ENCODE measurements at regions not wholly inside any gene's neighbourhood (a gene's known extent, or its start where the extent isn't known, plus 50 kb on each side); places are given as distances from the start of the nearest gene placed in this dataset.
"Not testable (repeated sequence)": the region's sequence is repeated elsewhere in the genome, so short reads cannot be mapped to it uniquely, and the experiment has no call there.

GRCh38 chr12:105464406-105464805 lies 133.9 kb downstream of the C12orf75 start:
- Mint-ChIP-seq H3K4me3 (no peak overlapping the region), H3K9me3 (no peaks in the 10 kb centered on the region), H3K27me3 (peaks cover 2% of the 10 kb centered on the region), H3K36me3 (no peaks in the 10 kb centered on the region), H3K4me1 (no peaks in the 10 kb centered on the region), H3K27ac (no peak overlapping the region)
- ATAC-seq (ENCODE audit: low read depth) (no peak), DNase-seq (no peak)
- POLR2A ChIA-PET = no interaction called here

- no peak for ATAC-seq (ENCODE audit: low read depth)
- H3K27me3 Mint-ChIP-seq = peaks cover 2% of the 10 kb centered on the region
- no peak overlapping the region for H3K27ac Mint-ChIP-seq
- no peaks in the 10 kb centered on the region for H3K4me1 Mint-ChIP-seq
- no peaks in the 10 kb centered on the region for H3K9me3 Mint-ChIP-seq
- POLR2A ChIA-PET = no interaction called here
- no peak for DNase-seq
- no peaks in the 10 kb centered on the region for H3K36me3 Mint-ChIP-seq
- no peak overlapping the region for H3K4me3 Mint-ChIP-seq
These were observed 135.9 kb downstream of the C12orf75 start for GRCh38 chr12:105466231-105466900.

GRCh38 chr12:105466901-105467598 lies 136.6 kb downstream of the C12orf75 start:
- H3K27me3 Mint-ChIP-seq = peaks cover 2% of the 10 kb centered on the region
- H3K36me3 Mint-ChIP-seq = no peaks in the 10 kb centered on the region
- no peak overlapping the region for H3K4me3 Mint-ChIP-seq
- H3K4me1 Mint-ChIP-seq = no peaks in the 10 kb centered on the region
- no peak for ATAC-seq (ENCODE audit: low read depth)
- H3K27ac Mint-ChIP-seq = no peak overlapping the region
- H3K9me3 Mint-ChIP-seq = no peaks in the 10 kb centered on the region
- POLR2A ChIA-PET = no interaction called here
- no peak for DNase-seq

GRCh38 chr12:105467710-105468366 lies 137.3 kb downstream of the C12orf75 start:
- H3K27ac Mint-ChIP-seq = no peak overlapping the region
- DNase-seq (no peak), ATAC-seq (ENCODE audit: low read depth) (no peak)
- no peaks in the 10 kb centered on the region for H3K4me1 Mint-ChIP-seq
- H3K36me3 Mint-ChIP-seq = no peaks in the 10 kb centered on the region
- H3K4me3 Mint-ChIP-seq = no peak overlapping the region
- POLR2A ChIA-PET = no interaction called here
- H3K9me3 Mint-ChIP-seq = no peaks in the 10 kb centered on the region
- H3K27me3 Mint-ChIP-seq = peaks cover 2% of the 10 kb centered on the region

GRCh38 chr12:105468464-105468863 lies 138.0 kb downstream of the C12orf75 start:
- Mint-ChIP-seq H3K4me3 (no peak overlapping the region), H3K27ac (no peak overlapping the region), H3K9me3 (no peaks in the 10 kb centered on the region), H3K27me3 (peaks cover 2% of the 10 kb centered on the region), H3K4me1 (no peaks in the 10 kb centered on the region), H3K36me3 (no peaks in the 10 kb centered on the region)
- ATAC-seq (ENCODE audit: low read depth) (no peak), DNase-seq (no peak)
- POLR2A ChIA-PET = no interaction called here

- no peaks in the 10 kb centered on the region for H3K9me3 Mint-ChIP-seq
- no peaks in the 10 kb centered on the region for H3K36me3 Mint-ChIP-seq
- no peak for DNase-seq
- H3K4me1 Mint-ChIP-seq = no peaks in the 10 kb centered on the region
- POLR2A ChIA-PET = no interaction called here
- no peak overlapping the region for H3K27ac Mint-ChIP-seq
- peaks cover 6% of the 10 kb centered on the region for H3K27me3 Mint-ChIP-seq
- no peak for ATAC-seq (ENCODE audit: low read depth)
- H3K4me3 Mint-ChIP-seq = no peak overlapping the region
These were observed 138.7 kb downstream of the C12orf75 start for GRCh38 chr12:105469211-105469610.

- no peaks in the 10 kb centered on the region for H3K4me1 Mint-ChIP-seq
- H3K9me3 Mint-ChIP-seq = peaks cover 1% of the 10 kb centered on the region
- peaks cover 9% of the 10 kb centered on the region for H3K27me3 Mint-ChIP-seq
- no peak overlapping the region for H3K27ac Mint-ChIP-seq
- H3K36me3 Mint-ChIP-seq = no peaks in the 10 kb centered on the region
- POLR2A ChIA-PET = no interaction called here
- no peak for DNase-seq
- H3K4me3 Mint-ChIP-seq = no peak overlapping the region
- no peak for ATAC-seq (ENCODE audit: low read depth)
These were observed 139.2 kb downstream of the C12orf75 start for GRCh38 chr12:105469701-105470100.

GRCh38 chr12:105470102-105470501 lies 139.6 kb downstream of the C12orf75 start:
- no peak for ATAC-seq (ENCODE audit: low read depth)
- Mint-ChIP-seq H3K36me3 (no peaks in the 10 kb centered on the region), H3K9me3 (peaks cover 2% of the 10 kb centered on the region), H3K4me3 (no peak overlapping the region), H3K27me3 (peaks cover 9% of the 10 kb centered on the region), H3K4me1 (no peaks in the 10 kb centered on the region), H3K27ac (no peak overlapping the region)
- POLR2A ChIA-PET = interaction anchor here (0.7 kb wide), 1 partner anchor 16 kb away, joined by 3 read pairs; no protein-coding TSS in a partner anchor
- no peak for DNase-seq

GRCh38 chr12:105470601-105471000 lies 140.1 kb downstream of the C12orf75 start:
- Mint-ChIP-seq H3K27me3 (peaks cover 9% of the 10 kb centered on the region), H3K9me3 (peaks cover 2% of the 10 kb centered on the region), H3K27ac (no peak overlapping the region), H3K4me3 (no peak overlapping the region), H3K4me1 (no peaks in the 10 kb centered on the region), H3K36me3 (no peaks in the 10 kb centered on the region)
- POLR2A ChIA-PET = interaction anchor here (0.7 kb wide), 1 partner anchor 15 kb away, joined by 3 read pairs; no protein-coding TSS in a partner anchor
- ATAC-seq (ENCODE audit: low read depth) (no peak), DNase-seq (no peak)

- DNase-seq (no peak), ATAC-seq (ENCODE audit: low read depth) (no peak)
- H3K36me3 Mint-ChIP-seq = no peaks in the 10 kb centered on the region
- peaks cover 2% of the 10 kb centered on the region for H3K4me1 Mint-ChIP-seq
- H3K27ac Mint-ChIP-seq = no peak overlapping the region
- H3K4me3 Mint-ChIP-seq = no peak overlapping the region
- H3K27me3 Mint-ChIP-seq = peaks cover 7% of the 10 kb centered on the region
- POLR2A ChIA-PET = no interaction called here
- H3K9me3 Mint-ChIP-seq = peaks cover 2% of the 10 kb centered on the region
These were observed 144.2 kb downstream of the C12orf75 start for GRCh38 chr12:105474672-105475071.

GRCh38 chr12:105476616-105477015 lies 146.1 kb downstream of the C12orf75 start:
- no peak for ATAC-seq (ENCODE audit: low read depth)
- H3K9me3 Mint-ChIP-seq = peaks cover 2% of the 10 kb centered on the region
- no peaks in the 10 kb centered on the region for H3K36me3 Mint-ChIP-seq
- H3K27ac Mint-ChIP-seq = no peak overlapping the region
- H3K4me1 Mint-ChIP-seq = peaks cover 2% of the 10 kb centered on the region
- H3K4me3 Mint-ChIP-seq = no peak overlapping the region
- POLR2A ChIA-PET = no interaction called here
- DNase-seq = no peak
- peaks cover 7% of the 10 kb centered on the region for H3K27me3 Mint-ChIP-seq

- POLR2A ChIA-PET = no interaction called here
- H3K36me3 Mint-ChIP-seq = no peaks in the 10 kb centered on the region
- H3K4me1 Mint-ChIP-seq = peaks cover 2% of the 10 kb centered on the region
- ATAC-seq (ENCODE audit: low read depth) (no peak), DNase-seq (no peak)
- no peak overlapping the region for H3K4me3 Mint-ChIP-seq
- H3K27me3 Mint-ChIP-seq = peaks cover 7% of the 10 kb centered on the region
- no peak overlapping the region for H3K27ac Mint-ChIP-seq
- H3K9me3 Mint-ChIP-seq = peaks cover 2% of the 10 kb centered on the region
These were observed 147.4 kb downstream of the C12orf75 start for GRCh38 chr12:105477873-105478272.

- H3K36me3 Mint-ChIP-seq; H3K27me3 Mint-ChIP-seq; H3K4me1 Mint-ChIP-seq; DNase-seq; H3K4me3 Mint-ChIP-seq; ATAC-seq (ENCODE audit: low read depth); POLR2A ChIA-PET; H3K9me3 Mint-ChIP-seq; H3K27ac Mint-ChIP-seq: not testable (repeated sequence)
These were observed 148.3 kb downstream of the C12orf75 start for GRCh38 chr12:105478788-105479187.

GRCh38 chr12:105479710-105480109 lies 149.2 kb downstream of the C12orf75 start:
- no peak overlapping the region for H3K4me3 Mint-ChIP-seq

More at GRCh38 chr12:105479710-105480109, 149.2 kb downstream of the C12orf75 start:
- Mint-ChIP-seq H3K4me1 (peaks cover 2% of the 10 kb centered on the region), H3K36me3 (no peaks in the 10 kb centered on the region), H3K27ac (no peak overlapping the region), H3K27me3 (no peaks in the 10 kb centered on the region), H3K9me3 (peaks cover under 1% of the 10 kb centered on the region)
- POLR2A ChIA-PET = no interaction called here
- ATAC-seq (ENCODE audit: low read depth) (no peak), DNase-seq (no peak)
